Vagina (tissue), 2 donors: ENCODE measurements at regions not wholly inside any gene's neighbourhood (a gene's known extent, or its start where the extent isn't known, plus 50 kb on each side); places are given as distances from the start of the nearest gene placed in this dataset.

Source experiments
- DNase-seq, 2 donors: peaks; one replicate each; pipeline ENCODE4 v3.0.0-alpha.2; 2017; ENCODE audit errors: extremely low spot score in 2 of 2
- H3K27ac ChIP-seq: fragments of 200-600 bp; sonication (generic); one replicate; pipeline ENCODE4 v1.5.1; 2019
- H3K27me3 ChIP-seq: fragments of 200-600 bp; sonication (generic); one replicate; pipeline ENCODE4 v1.5.1; 2019
- H3K36me3 ChIP-seq, 2 donors: fragments of 200-600 bp; sonication (generic); one replicate each; pipeline ENCODE4 v1.5.1; 2017 to 2019
- H3K4me1 ChIP-seq: fragments of 200-600 bp; sonication (generic); one replicate; pipeline ENCODE4 v1.5.1; 2019
- H3K4me3 ChIP-seq, 2 donors: fragments of 200-600 bp; sonication (generic); 1 replicate in 1 of 2; 2 replicates in 1 of 2; pipeline ENCODE4 v1.5.1; 2016 to 2019
- H3K9me3 ChIP-seq: fragments of 200-600 bp; sonication (generic); one replicate; pipeline ENCODE4 v1.5.1; 2019
- POLR2A ChIP-seq, 2 donors: fragments of 450-650 bp; IDR thresholded peaks; one replicate each; pipeline ENCODE4 v1.6.1; 2017; ENCODE audit warnings: antibody characterized with exemption in 2 of 2, mild to moderate bottlenecking in 2 of 2, moderate library complexity in 2 of 2
- POLR2AphosphoS5 ChIP-seq, 2 donors: sonication (generic); formaldehyde crosslinking; IDR thresholded peaks; one replicate each; pipeline ENCODE4 v1.9.0; 2017; ENCODE audit warnings: antibody characterized with exemption in 2 of 2, mild to moderate bottlenecking in 2 of 2, low read depth in 1 of 2; ENCODE audit not compliant: insufficient read depth in 1 of 2
- intact Hi-C: fragments of 100-400 bp; cut with DNase I; formaldehyde crosslinking; loops from one replicate; pipeline ENCODE4 v1.15.1; 2023
- TF ChIP-seq, protein P1 (sequence below), 3 experiments: fragments of 450-650 bp in 2 of 3; fragments of 200-600 bp in 1 of 3; sonication (generic) in 1 of 3; IDR thresholded peaks; one replicate each; pipeline ENCODE4 v1.5.1; 2017 to 2019; ENCODE audit warnings: antibody characterized with exemption in 3 of 3, mild to moderate bottlenecking in 2 of 3, moderate library complexity in 2 of 3

GRCh38 chr1:29966526-29967045, 730.3 kb downstream of the PTPRU start:
- Histone ChIP-seq H3K9me3 (no peaks in the 10 kb centered on the region), H3K4me1 (no peaks in the 10 kb centered on the region), H3K36me3 (no peaks in the 10 kb centered on the region), H3K4me3 (no peak overlapping the region), H3K27ac (no peak overlapping the region), H3K27me3 (no peaks in the 10 kb centered on the region)
- intact Hi-C loops, result no loop called here
- peak in 1 of 2 donors; percentile 67 for DNase-seq
- TF ChIP-seq POLR2AphosphoS5 (IDR thresholded peaks at IDR 0.05; ENCODE audit: insufficient read depth in 1 of 2, low read depth in 1 of 2) (no peak), POLR2A (IDR thresholded peaks at IDR 0.05) (no peak)
- TF ChIP-seq, protein P1, sequence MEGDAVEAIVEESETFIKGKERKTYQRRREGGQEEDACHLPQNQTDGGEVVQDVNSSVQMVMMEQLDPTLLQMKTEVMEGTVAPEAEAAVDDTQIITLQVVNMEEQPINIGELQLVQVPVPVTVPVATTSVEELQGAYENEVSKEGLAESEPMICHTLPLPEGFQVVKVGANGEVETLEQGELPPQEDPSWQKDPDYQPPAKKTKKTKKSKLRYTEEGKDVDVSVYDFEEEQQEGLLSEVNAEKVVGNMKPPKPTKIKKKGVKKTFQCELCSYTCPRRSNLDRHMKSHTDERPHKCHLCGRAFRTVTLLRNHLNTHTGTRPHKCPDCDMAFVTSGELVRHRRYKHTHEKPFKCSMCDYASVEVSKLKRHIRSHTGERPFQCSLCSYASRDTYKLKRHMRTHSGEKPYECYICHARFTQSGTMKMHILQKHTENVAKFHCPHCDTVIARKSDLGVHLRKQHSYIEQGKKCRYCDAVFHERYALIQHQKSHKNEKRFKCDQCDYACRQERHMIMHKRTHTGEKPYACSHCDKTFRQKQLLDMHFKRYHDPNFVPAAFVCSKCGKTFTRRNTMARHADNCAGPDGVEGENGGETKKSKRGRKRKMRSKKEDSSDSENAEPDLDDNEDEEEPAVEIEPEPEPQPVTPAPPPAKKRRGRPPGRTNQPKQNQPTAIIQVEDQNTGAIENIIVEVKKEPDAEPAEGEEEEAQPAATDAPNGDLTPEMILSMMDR (IDR thresholded peaks at IDR 0.05), result no peak

DNA sequence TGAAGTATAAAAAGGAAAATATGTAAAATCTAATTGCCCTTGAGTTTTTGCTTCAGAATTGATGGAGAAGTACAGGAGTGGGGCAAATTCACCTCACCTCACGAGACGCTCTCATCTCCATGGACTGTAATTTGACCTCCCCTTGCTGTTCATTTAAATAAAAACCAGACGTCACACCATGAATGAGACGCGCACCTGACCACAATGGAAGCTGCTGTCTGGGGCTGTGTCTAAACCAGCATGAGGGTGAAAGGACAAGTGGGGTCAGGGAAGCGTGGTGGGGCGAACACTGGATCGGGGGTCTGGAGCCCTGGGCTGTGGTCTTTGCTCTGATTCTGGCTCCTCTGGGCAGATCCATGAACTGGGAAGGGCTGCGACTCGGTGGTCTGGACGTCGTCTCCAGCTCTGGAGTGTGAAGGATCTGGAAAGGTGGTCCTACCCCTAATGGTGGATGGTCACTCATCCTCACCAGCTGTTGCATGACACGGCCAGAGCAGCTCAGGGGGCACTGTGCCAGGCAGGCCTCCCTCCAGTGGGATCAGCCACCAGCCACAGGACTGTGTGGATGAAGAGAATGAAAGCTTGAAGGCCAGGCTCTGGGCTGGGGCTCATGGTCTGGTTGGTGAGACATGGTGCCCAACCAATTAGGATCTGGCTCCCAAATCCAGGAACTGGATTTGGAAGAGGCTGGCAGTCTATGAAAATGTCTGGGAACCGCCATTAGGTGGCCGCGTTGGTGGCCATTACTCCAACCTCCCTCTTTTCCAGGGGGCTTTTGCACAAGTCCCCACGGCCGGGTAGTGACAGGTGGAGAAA, 728.6 kb downstream of the PTPRU start:
- Histone ChIP-seq H3K4me3 (no peak overlapping the region), H3K4me1 (no peaks in the 10 kb centered on the region), H3K36me3 (no peaks in the 10 kb centered on the region), H3K27ac (no peak overlapping the region), H3K9me3 (no peaks in the 10 kb centered on the region), H3K27me3 (no peaks in the 10 kb centered on the region)
- no peak for TF ChIP-seq POLR2AphosphoS5 (IDR thresholded peaks at IDR 0.05; ENCODE audit: insufficient read depth in 1 of 2, low read depth in 1 of 2)
- TF ChIP-seq, protein P1 (IDR thresholded peaks at IDR 0.05), result no peak
- peak in 1 of 2 donors; percentile 92 for DNase-seq
- intact Hi-C loops, result no loop called here

GRCh38 chr1:29963946-29964345, 727.6 kb downstream of the PTPRU start:
- H3K27me3 ChIP-seq, result no peaks in the 10 kb centered on the region
- no peaks in the 10 kb centered on the region for H3K4me1 ChIP-seq
- H3K4me3 ChIP-seq, result no peak overlapping the region
- no peaks in the 10 kb centered on the region for H3K9me3 ChIP-seq
- intact Hi-C loops, result no loop called here
- no peaks in the 10 kb centered on the region for H3K36me3 ChIP-seq
- TF ChIP-seq, protein P1 (IDR thresholded peaks at IDR 0.05), result no peak
- TF ChIP-seq POLR2AphosphoS5 (IDR thresholded peaks at IDR 0.05; ENCODE audit: insufficient read depth in 1 of 2, low read depth in 1 of 2), result no peak
- no peak overlapping the region for H3K27ac ChIP-seq
- DNase-seq, result no peak

DNA sequence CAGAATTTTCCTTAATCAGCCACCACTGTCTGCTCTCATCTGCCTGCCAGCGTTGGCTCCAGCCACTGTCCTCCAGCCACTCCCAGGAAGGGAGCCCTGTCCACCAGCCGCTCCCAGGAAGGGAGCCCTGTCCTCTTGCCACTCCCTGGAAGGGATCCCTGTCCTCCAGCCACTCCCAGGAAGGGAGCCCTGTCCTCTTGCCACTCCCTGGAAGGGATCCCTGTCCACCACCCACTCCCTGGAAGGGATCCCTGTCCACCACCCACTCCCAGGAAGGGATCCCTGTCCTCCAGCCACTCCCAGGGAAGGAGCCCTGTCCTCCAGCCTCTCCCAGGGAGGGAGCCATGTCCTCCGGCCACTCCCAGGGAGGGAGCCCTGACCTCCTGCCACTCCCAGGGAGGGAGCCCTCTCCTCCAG, 726.5 kb downstream of the PTPRU start:
- no peaks in the 10 kb centered on the region for H3K36me3 ChIP-seq
- no peak for TF ChIP-seq POLR2AphosphoS5 (IDR thresholded peaks at IDR 0.05; ENCODE audit: insufficient read depth in 1 of 2, low read depth in 1 of 2)
- TF ChIP-seq POLR2A (IDR thresholded peaks at IDR 0.05), result no peak
- TF ChIP-seq, protein P1 (IDR thresholded peaks at IDR 0.05), result no peak
- DNase-seq, result no peak
- no peak overlapping the region for H3K27ac ChIP-seq
- H3K9me3 ChIP-seq, result no peaks in the 10 kb centered on the region
- H3K4me3 ChIP-seq, result no peak overlapping the region
- intact Hi-C loops, result no loop called here
- no peaks in the 10 kb centered on the region for H3K27me3 ChIP-seq
- no peaks in the 10 kb centered on the region for H3K4me1 ChIP-seq

DNA sequence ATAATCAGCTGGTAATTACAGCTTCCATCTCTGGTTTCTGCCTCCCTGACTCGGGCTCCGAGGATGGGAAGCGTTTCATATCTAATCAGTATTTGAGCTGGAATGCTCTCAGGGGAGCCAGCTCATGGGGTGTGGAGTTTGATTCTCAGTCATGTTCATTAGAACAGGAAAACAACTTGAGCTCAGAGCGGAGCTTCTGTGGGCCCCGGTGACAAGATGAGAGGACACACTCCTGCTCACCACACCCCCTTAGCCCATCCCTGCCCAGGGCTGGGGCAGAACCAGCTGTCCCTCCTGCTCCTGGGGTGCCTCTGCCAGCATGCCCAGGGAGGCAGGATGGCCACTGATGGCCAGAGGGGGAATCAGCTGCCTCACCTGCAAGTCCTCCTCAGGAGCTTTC, 726.0 kb downstream of the PTPRU start:
- intact Hi-C loops, result no loop called here
- Histone ChIP-seq H3K9me3 (no peaks in the 10 kb centered on the region), H3K27ac (no peak overlapping the region), H3K4me1 (no peaks in the 10 kb centered on the region), H3K27me3 (no peaks in the 10 kb centered on the region), H3K36me3 (no peaks in the 10 kb centered on the region), H3K4me3 (no peak overlapping the region)
- TF ChIP-seq, protein P1 (IDR thresholded peaks at IDR 0.05), result no peak
- TF ChIP-seq POLR2AphosphoS5 (IDR thresholded peaks at IDR 0.05; ENCODE audit: insufficient read depth in 1 of 2, low read depth in 1 of 2), result no peak
- TF ChIP-seq POLR2A (IDR thresholded peaks at IDR 0.05), result no peak
- DNase-seq, result no peak
